Heart left ventricle (tissue), 13 donors: ENCODE measurements at regions not wholly inside any gene's neighbourhood (a gene's known extent, or its start where the extent isn't known, plus 50 kb on each side); places are given as distances from the start of the nearest gene placed in this dataset.

Experiments
- CTCF ChIP-seq, 12 donors: fragments of 200-600 bp; sonication (generic) in 4 of 12; IDR thresholded peaks; one replicate each; pipeline versions ENCODE4 v1.5.0 to v1.8.0; 2018 to 2022; ENCODE audit warnings: antibody characterized with exemption in 12 of 12, mild to moderate bottlenecking in 5 of 12
- POLR2A ChIP-seq, 2 donors: fragments of 450-650 bp; IDR thresholded peaks; one replicate each; pipeline ENCODE4 v1.6.1; 2017; ENCODE audit warnings: antibody characterized with exemption in 2 of 2, mild to moderate bottlenecking in 2 of 2, moderate library complexity in 2 of 2
- donor health status: ischemic (EF 13 %, LVEDD 7.1; RV severe dilation, severe dysfunction).
- donor health status: DM: no; HTN: yes; CAD: no.
- donor health status: DM: no; HTN: no; CAD: no.
- donor health status: ischemic (EF 25% LVEDD 6.9; RV normal size, moderate dysfunction).
- donor health status: ischemic (EF 25% LVEDD 5.7; RV mildly dilated, moderate dysfunction).
- donor health status: ischemic (EF 35%, LVEDD 5.7; RV mildly dilated, moderate dysfunction).
- donor health status: nonischemic (EF 11% LVEDD 7.7; RV severe dilation, severe dysfunction).
- donor health status: DM: yes; HTN: yes; CAD: no.
- donor health status: PGD.
- donor health status: ischemic (EF 29% LVEDD 5.4; RV normal size, mild dysfunction).
- donor health status: nonischemic (EF 23%, LVEDD 6.1; RV moderate dilation, normal function).

DNA sequence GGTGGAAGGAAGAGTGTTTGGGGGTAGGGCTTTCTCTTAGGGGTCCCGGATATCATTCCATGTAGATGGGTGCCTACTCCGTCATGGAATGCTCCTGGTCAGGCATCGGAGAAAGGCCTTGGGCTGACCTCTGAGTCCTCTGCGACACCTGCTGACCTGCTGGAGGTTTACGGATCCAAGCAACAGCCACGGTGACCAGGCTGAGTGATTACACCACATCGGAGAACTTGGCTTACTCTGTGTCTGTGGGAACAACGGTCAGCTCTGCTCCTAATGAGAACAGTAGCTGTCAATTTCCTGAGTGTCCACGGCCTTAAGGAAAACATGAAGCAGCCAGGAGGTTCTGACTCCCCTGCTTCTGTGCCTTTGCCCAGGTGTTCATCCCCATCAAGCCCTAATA, 73.2 kb downstream of the TNP1 start:
- TF ChIP-seq POLR2A (IDR thresholded peaks at IDR 0.05) (no peak), CTCF (IDR thresholded peaks at IDR 0.05) (no peak)
